H54 (cell line): ENCODE measurements at regions not wholly inside any gene's neighbourhood (a gene's known extent, or its start where the extent isn't known, plus 50 kb on each side); places are given as distances from the start of the nearest gene placed in this dataset.
"Not testable (repeated sequence)": the region's sequence is repeated elsewhere in the genome, so short reads cannot be mapped to it uniquely, and the experiment has no call there.

Experiments used
- DNase-seq: peaks from one replicate; pipeline ENCODE4 v3.0.0; 2011; ENCODE audit warnings: low spot score, mixed read lengths; ENCODE audit not compliant: insufficient read length
- FAIRE-seq: peaks from 3 replicates; lab custom pipeline; 2011; peaks lifted over from hg19 to GRCh38; lab: Jason Lieb, UNC
- POLR2A ChIP-seq: IDR thresholded peaks from 2 replicates; pipeline ENCODE4 v1.6.1; 2011; ENCODE audit warnings: low read depth, mild to moderate bottlenecking, low read length

DNA sequence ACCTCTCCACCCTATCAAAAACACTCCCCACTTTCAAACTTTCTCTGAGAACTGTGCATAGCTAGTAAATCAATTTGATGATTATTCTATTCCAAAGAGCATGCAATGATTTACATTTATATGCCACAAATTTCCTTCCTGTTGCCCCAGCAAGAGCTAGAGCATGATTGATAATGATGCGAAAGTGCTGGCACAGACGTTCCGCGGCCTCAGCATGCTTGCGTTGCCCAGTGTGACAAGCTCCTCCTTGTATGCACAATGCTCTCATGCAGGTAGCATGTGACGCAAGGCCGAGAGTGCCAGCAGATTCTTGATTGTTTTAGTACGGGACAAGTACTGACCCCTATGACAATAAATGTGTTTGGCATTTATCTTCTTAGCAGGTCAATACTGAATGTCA is 696.3 kb upstream of the SLC35B3 start:
- DNase-seq (no peak), FAIRE-seq (no peak)
- no peak for TF ChIP-seq POLR2A

DNA sequence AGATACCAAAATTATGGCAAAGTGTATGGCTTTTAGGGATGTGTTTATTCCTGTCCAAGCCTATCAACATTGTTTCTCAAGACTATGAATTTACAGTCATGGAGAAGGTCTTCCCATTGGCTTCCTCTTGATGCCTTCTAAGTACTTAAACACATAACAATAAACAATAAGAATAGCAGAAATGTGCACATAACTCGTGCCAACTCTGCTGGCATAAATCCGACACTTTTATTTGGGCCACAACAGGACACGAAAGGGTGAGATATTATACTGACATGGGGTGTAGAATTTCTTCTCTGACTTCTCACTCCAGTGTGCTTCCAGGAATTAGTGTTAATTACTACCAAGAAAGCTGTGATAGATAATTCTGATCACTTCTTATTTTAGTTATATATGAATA is 695.9 kb upstream of the SLC35B3 start:
- DNase-seq (no peak), FAIRE-seq (no peak)
- TF ChIP-seq POLR2A, result no peak

DNA sequence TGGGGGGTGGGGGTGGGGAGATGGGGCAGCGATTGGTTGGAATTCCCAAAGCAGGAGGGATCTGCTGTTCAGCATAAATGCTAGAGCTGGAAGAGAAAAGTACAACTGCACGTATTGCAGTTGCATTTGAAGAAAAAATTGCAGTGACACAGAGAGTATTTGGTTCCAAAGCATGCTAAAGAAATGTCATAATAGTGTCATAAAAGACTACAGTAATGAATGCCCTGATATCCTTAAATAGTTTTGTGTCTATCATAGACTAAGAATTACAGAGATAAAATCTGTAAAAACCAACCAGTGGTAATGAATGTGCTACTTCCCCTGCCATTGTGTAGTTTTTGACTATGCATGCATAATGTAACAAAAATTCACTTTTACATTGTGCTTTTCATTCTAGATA is 693.6 kb upstream of the SLC35B3 start:
- TF ChIP-seq POLR2A, result no peak
- FAIRE-seq (no peak), DNase-seq (no peak)

DNA sequence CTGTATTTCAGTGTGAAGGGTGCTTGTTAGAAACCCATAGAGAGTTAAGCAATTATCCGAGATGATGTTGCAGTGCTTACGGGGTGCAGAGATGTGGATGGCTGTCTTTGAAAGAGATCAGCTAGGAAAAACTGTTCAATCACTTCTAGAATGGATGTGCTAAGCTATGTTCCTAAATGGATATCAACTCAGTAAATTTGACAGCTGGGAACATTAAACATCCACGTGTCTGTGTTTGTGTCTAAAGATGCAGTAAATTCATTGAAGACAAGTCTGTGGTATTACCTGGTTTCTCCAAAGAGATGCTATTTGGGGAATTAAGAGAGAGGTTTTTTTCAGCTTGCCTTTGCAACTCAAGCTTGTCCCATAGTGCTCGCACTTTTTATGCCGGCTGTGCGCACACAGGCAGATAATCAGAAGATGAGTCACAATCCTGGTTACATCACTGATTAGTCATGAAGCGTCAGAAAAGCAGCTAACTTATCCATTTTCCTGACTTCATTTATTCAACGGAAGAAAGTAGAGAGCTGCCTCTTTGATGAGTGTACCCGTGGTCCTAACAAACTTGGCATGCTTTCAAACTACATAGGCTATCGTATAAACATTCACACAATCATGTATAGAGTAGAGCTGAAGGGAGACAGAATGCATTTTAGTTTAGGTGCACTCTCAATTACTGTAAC is 691.7 kb upstream of the SLC35B3 start:
- peak; percentile 98 for FAIRE-seq
- DNase-seq, result peak; percentile 23
- no peak for TF ChIP-seq POLR2A

DNA sequence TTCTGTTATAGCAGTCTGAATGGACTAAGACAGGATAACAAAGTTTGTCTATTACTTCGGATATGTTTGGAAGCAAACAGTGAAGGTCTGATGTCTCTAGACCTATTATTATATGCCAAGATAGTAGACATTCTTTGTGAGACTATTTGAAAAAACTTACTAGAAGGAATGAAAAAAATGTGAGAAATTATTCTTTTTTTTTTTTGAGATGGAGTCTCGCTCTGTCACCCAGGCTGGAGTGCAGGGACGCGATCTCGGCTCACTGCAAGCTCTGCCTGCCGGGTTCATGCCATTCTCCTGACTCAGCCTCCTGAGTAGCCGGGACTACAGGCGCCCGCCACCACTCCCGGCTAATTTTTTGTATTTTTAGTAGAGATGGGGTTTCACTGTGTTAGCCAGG is 690.7 kb upstream of the SLC35B3 start:
- FAIRE-seq, result not testable (repeated sequence)

DNA sequence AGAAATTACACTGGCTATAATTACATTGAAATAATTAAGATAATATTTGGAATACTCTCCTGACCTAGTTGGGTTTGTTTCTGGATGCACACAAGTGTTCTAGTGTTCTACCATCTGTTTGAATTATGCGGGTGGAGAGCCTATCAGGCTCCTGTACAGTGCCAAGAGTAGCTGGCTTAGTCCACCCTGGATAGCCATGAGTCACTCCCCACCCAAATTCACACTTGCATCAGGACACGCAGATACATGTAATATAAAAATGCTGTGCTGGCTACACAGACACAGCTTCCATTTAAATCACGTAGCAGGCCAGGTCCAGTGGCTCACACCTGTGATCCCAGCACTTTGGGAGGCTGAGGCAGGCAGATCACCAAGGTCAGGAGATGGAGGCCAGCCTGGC is 686.2 kb upstream of the SLC35B3 start:
- DNase-seq (no peak), FAIRE-seq (no peak)
- no peak for TF ChIP-seq POLR2A

More for the DNA sequence above, 690.7 kb upstream of the SLC35B3 start:
- DNase-seq, result not testable (repeated sequence)

DNA sequence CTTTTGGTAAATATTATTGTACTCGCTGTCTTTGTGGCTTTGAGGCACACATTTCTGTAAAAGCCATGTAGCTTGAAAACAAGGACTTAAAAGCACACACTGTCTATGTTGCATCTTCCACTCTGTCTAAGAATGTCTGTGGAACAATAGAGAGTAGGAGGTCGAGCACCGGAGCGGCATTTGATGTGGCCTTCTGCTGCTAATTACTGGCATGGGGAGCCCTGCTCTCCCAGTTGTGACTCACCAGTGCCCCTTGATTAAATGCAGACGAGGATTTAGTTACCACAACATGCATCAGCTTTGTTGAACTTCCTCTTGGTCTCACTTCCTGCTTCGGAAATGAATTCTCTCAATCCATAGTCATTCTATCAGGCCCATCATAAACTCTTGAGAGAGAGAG is 680.7 kb upstream of the SLC35B3 start:
- no peak for TF ChIP-seq POLR2A
- DNase-seq (no peak), FAIRE-seq (no peak)

DNA sequence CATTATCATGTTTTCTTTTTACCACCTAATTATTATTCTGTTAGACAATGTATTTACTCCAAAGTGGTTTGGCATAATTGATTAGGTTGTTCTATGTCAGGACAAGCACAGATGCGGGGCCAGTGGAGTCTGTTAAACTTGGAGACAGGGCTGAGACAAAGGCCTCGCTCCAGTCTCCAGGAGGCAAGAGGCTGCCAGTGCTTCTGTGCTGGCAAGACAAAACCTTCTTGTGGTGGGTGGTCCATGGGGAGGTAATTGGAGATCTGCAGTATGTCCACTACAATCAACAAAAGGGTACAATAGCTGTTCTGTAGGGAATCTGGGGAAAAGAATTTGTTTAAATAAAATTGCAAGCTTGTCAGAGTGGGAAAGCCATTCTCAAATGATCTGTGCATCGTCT is 677.2 kb upstream of the SLC35B3 start:
- FAIRE-seq, result no peak
- no peak for DNase-seq

DNA sequence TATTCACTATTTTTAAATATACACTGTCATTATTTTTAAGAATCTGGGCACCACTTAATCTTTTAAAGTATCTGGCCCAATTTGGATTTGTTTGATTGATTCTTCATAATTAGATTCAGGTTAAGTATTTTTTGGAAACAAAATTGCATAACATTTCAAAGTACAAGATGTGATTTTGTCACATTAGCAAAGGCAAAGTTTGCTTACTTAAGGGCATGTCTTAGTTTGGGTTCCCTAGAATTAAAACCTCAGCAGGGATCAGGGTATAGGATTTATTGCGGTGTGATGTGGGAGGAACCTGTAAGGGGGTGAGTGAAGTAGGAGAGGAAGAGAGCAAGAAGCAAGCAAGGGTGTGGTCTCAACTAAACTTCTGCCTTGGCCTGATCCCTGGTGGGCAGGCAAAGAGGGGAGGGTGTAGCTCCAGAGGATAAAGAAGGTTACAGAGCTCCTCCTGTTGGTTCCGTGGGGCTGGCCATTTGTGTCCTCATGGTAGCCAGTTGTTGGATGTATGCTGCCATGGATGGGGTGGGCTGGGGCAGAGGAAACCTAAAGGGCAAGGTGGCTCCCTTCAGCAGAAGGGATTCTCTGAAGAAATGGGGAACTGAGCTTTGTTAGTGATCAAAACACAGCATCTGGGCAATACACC is 668.7 kb upstream of the SLC35B3 start:
- DNase-seq, result no peak
- TF ChIP-seq POLR2A, result no peak
- FAIRE-seq, result no peak

More for the DNA sequence above, 677.2 kb upstream of the SLC35B3 start:
- TF ChIP-seq POLR2A, result no peak

DNA sequence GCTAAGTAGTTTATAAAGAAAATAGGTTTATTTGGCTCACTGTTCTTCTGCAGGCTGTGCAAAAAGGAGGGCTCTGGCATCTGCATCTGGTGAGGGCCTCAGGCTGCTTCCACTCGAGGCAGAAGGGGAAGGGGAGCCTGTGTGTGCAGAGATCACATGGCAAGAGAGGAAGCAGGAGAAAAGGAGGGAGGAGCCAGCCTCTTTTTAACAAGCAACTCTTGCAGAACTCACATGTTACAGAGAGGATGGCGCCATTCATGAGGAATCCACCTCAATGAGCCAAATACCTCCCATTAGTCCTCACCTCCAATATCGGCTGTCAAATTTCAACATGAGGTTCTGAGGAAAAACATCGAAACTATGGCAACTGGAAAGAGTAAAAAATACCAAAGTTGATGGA is 666.6 kb upstream of the SLC35B3 start:
- FAIRE-seq (no peak), DNase-seq (no peak)
- TF ChIP-seq POLR2A, result no peak

DNA sequence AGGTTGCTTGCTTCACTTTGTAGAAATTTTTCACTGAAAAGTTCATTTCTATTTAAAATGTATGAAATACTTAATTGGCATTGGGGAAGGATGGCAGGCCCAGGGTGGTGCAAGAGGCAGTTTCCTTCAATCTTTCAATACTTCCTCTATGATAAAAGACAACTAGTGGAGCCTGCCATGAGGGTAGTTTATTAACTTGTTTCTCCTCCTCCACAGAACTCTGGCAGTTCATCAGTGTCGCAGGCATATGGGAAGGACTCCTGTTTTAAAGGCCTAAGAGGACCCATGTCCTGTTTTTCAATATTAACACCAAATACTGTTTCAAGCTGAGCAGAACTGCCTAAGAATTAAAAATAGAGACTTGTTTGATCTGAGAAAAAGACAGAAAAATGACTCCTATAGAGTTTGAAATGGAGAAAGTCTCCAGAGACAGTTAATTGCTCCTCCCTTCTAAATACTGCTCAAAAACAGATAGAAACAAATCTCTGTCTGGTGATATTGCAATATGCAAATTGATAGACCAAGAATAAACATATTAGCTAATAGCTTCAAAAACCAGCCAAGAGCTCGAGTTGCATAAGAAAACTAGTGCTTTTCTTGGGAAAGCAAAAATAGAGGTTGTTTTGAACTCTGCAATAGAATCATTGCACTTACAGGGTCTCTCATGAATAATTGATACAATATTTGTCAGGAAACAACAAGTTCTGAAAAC is 665.7 kb upstream of the SLC35B3 start:
- no peak for DNase-seq

DNA sequence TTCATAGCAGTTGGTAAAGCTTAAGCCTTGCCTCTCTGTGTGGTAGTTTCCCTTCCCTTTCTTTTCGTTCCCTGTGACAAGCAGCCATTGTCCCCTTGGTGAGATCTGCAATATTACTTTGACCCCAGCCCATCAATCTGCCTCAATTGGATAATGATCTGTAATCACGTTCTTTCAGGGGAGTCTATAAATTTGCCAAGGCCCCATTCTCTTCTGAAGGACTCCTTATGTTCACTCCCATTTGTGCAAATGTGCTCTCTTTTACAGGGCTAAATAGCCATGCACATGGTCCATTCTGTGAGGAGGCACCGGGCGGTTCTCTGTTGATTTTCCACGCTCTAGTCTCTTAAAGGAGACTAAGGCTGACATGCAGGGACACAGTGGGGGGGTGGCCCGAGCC is 660.4 kb upstream of the SLC35B3 start:
- FAIRE-seq, result no peak
- TF ChIP-seq POLR2A, result no peak
- DNase-seq, result no peak

More for the DNA sequence above, 665.7 kb upstream of the SLC35B3 start:
- FAIRE-seq, result no peak
- TF ChIP-seq POLR2A, result no peak

DNA sequence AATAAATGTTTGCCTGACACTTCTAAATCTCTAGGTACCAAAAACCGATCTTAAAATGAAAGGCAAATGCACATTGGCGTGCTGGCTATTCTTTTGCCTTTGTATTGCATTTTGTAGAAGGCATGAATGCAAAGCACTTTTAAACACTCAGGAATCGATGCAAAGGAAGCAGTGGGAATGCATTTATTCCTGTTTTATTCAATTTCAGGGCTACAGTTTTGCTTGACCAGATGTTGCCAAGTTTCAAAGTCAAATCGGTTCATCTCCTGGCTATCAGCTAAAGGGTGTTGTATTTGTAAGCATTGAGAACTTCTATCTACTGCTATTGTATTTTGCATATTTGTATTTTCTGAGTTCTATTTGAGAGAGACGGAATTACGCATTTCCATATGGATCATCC is 659.8 kb upstream of the SLC35B3 start:
- FAIRE-seq (no peak), DNase-seq (no peak)
- TF ChIP-seq POLR2A, result no peak

DNA sequence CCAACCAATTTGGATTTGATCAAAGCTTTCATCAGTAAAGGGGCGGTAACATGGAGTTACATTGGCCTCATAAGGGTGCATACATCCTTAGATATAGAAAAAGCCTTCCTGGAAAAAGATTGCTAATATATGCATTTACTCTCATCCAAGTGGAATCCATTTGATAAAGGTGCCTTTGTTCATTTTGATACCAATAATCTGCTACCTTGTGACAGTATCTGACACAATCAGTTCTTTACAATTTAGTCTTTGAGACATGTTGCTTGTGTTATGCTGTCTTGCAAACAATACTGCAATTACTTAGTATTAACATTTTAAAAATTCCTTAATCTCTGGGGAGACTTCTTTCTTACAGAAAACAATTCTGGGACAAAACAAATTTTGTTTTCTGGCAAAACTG is 654.4 kb upstream of the SLC35B3 start:
- FAIRE-seq, result no peak
- DNase-seq, result no peak
- TF ChIP-seq POLR2A, result no peak
